Uterus (tissue), 2 donors: ENCODE measurements at regions not wholly inside any gene's neighbourhood (a gene's known extent, or its start where the extent isn't known, plus 50 kb on each side); places are given as distances from the start of the nearest gene placed in this dataset.

Experiments used
- CTCF ChIP-seq, 4 experiments: fragments of 200-600 bp in 2 of 4; fragments of 450-650 bp in 2 of 4; sonication (generic) in 2 of 4; IDR thresholded peaks; one replicate each; pipeline ENCODE4 v1.5.1; 2016 to 2019; ENCODE audit warnings: antibody characterized with exemption in 4 of 4, mild to moderate bottlenecking in 2 of 4, moderate library complexity in 1 of 4
- POLR2A ChIP-seq, 2 donors: fragments of 450-650 bp; IDR thresholded peaks; one replicate each; pipeline ENCODE4 v1.6.1; 2016; ENCODE audit warnings: antibody characterized with exemption in 2 of 2, mild to moderate bottlenecking in 1 of 2, moderate library complexity in 1 of 2

- TF ChIP-seq CTCF (IDR thresholded peaks at IDR 0.05) (no peak), POLR2A (IDR thresholded peaks at IDR 0.05) (no peak)
These were observed 223.5 kb upstream of the NCAM2 start for GRCh38 chr21:20774737-20775136.
